COR-L47 (cell line): ENCODE measurements at regions not wholly inside any gene's neighbourhood (a gene's known extent, or its start where the extent isn't known, plus 50 kb on each side); places are given as distances from the start of the nearest gene placed in this dataset.

ENCODE experiments used
- DNase-seq: peaks from one replicate; lab custom pipeline; 2025; lab: John Stamatoyannopoulos, UW

GRCh38 chr21:34022627-34023335 lies 50.6 kb upstream of the MRPS6 start:
- DNase-seq = no peak

- no peak for DNase-seq
Measured at GRCh38 chr21:34021726-34022125, 51.7 kb upstream of the MRPS6 start.

DNA sequence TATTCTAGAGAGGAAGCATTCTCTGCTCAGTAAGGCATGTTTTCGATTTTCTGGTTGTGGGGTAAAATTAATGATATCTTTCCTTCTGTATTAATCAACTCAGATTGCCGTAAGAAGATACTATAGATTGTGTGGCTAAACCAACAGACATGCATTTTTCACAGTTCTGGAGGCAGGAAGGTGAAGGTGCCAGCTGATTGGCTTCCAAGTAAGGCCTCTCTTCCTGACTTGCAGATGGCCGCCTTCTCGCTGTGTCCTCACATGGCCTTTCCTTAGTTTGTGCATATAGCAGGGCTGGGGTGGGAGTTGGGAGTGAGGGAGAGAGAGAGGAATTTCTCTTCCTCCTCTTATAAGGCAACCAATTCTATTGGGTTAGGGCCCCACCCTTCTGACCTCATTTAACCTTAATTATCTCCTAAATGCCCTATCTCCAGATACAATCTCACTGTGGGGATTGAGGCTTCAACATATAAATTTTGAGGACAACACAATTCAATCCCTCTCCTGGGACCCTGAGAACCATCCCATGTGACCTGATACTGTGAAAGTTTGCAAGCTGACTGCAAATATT lies 52.3 kb upstream of the MRPS6 start:
- DNase-seq = no peak

GRCh38 chr21:34020005-34020847 lies 53.2 kb upstream of the MRPS6 start:
- DNase-seq = no peak

DNA sequence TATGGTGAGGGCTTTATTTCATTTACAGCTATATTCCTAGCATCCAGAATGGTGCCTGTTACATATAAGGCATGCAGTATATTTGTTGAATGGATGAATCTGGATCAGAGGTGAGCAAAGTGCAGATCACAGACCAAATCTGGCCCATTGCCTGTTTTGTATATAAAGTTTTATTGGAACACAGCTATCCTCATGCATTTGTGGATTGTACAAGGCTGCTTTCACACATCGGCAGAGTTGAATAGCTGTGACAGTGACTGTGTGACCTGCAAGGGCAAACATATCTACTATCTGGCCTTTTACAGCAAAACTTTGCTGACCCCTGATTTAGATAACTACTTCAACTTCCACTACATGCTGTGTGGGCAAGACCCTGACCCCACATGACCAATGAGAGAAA lies 54.0 kb upstream of the MRPS6 start:
- DNase-seq = no peak

DNA sequence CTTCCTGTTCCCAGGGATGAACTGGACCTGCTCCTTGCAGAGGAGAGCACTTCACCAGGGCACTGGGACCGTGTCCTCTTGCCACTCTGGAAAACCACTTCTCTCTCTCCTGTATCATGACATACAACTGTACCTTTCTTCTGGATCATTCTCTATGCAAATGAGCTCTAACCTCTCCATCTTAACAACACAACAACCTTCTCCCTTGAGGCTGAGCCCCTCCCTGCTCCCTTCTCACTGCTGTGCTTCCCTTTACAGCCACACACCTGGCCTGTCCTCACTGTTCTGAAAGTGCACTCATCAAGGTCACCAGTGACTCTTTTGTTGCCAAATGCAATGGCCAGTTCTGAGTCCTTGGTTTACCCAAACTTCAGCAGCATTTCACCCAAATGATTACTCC lies 54.5 kb upstream of the MRPS6 start:
- DNase-seq = no peak

DNA sequence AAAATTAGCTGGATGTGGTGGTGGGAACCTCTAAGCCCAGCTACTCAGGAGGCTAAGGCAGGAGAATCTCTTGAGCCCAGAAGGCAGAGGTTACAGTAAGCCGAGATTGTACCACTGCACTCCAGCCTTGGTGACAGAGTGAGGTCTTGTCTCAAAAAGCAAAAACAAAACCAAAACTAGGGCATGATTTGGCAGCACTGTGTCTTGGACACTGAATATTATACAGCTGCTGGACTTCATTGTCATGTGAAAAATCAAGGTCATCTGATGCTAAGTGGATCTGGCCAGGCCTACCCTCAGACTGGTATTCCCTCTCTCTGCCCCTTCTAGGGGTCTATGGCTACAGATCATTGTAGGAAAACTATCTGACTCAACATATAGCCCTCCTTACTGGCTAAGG lies 55.2 kb upstream of the MRPS6 start:
- no peak for DNase-seq

DNA sequence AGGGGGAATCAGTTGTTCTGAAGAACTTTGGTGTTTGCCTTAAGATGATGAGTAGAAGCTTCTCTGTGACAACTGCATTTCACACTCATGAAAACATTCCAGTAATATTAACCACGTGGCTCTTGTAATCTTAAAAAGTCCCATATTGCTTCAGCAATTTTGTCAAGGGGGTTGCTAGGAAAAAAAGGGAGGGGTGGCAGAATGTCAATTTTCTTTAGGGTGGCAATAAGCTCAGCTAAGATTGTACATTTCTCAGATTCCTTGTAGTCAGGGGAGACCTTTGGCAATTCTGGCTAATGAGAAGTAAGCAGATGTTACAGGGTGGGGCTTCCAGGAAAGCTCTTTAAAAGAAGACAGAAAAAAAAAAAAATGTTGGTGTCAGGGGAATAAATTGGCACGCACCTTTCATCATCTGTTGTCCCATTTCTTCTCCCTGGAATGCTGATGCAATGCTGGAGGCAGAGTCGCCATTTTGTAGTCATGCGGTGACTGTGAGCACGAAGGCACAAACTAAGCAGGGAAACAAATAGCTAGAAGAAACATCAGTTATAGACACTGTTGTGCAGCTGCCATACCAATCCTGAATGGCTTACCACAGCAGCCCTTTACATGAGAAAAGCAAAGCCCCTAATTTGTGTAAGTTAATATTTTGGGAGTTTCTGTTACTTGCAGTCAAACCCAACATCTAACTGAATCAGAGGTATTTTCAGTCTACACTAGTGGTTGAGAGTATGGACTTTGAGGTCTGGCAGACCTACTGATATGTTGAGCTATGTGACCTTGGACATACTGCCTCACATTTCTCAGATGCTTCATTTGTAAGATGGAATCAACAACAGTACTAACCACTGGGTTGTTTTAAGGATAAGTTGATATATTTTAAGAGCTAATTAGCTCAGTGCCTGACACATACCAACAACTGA lies 56.1 kb upstream of the MRPS6 start:
- no peak for DNase-seq

DNA sequence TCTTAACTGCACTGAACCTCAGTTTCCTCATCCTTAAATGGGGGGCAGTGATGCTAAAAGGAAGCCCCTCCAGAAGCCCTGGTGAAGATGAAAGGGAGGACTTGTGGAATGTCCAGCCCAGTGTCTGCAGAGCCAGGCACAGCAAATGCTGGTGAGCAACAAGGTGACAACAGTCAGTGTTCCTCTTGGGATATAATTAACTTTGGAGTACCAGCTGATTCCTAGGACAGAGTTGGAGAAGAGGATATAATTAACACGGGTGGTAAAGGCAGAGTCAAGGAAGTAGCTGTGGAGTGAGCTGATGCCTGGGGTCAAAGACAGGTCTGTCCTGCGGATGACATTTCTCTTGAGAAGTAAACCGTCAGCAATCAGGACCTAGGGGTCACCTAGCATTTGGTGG lies 60.7 kb upstream of the MRPS6 start:
- no peak for DNase-seq

- DNase-seq = no peak
Measured at GRCh38 chr21:34011660-34012059, 61.7 kb upstream of the MRPS6 start.

DNA sequence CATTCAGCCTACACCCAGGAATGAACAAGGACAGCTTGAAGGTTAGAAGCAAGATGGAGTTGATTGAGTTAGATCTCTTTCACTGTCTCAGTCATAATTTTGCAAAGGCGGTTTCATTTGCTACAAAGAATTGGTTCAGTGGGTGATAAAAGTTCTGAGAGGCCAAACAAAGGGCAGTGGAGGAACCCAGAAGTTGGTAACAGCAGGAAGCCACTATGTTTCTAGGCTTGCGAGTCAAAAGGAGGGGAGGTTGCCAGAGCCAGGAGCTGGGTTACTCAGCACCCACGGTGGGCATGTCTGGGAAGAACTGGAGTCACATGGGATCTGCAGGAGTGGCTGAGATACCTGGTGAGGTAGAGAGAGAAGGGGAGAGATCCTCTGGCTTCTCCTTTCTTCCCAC lies 64.2 kb upstream of the MRPS6 start:
- DNase-seq = no peak

DNA sequence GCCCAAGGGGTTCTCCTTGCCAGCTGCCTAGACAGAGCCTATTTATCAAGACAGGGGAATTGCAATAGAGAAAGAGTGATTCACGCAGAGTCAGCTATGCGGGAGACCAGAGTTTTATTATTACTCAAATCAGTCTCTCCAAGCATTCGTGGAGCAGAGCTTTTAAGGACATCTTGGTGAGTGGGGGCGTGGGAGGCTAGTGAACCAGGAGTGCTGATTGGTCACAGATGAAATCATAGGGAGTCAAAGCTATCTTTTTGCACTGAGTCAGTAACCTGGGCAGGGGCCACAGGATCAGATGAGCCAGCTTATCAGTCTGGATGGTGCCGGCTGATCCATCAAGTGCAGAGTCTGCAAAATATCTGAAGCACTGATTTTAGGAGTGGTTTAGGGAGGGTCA lies 64.8 kb upstream of the MRPS6 start:
- no peak for DNase-seq

GRCh38 chr21:34006611-34007168 lies 66.7 kb upstream of the MRPS6 start:
- DNase-seq = no peak

DNA sequence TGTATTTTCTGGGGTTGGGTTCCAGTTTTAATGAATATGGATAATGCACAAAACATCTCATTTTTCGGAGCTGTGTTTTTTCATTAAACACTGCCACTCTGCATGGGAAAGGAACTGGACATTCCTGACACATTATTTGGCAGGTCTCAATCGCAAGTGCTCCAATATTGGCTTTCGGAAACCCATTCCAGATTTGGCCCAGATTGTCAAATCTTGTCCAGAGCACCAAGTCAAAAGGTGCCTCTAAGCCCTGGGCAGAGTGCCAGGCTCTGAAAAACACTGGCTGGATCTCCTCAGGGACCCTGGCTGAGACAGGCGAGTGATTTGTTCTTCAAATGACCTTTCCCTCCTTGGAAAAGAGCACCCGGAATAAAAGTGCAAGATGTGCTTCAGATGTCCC lies 68.4 kb upstream of the MRPS6 start:
- no peak for DNase-seq

- DNase-seq = no peak
Measured at GRCh38 chr21:34004013-34004938, 69.1 kb upstream of the MRPS6 start.

DNA sequence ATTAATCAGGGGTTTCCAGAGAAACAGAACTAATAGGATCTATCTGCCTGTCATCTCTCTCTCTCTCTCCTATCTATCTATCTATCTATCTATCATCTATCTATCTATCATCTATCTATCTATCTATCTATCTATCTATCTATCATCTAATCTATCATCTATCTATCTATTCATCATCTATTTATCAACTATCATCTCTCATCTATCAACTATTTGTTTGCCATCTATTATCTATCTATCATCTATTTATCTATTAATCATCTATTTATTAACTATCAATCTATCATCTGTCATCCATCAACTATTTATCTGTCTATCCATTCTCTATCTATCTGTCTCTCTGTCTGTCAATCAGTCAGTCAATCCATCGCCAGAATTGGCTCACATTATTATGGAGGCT lies 70.0 kb upstream of the MRPS6 start:
- no peak for DNase-seq

DNA sequence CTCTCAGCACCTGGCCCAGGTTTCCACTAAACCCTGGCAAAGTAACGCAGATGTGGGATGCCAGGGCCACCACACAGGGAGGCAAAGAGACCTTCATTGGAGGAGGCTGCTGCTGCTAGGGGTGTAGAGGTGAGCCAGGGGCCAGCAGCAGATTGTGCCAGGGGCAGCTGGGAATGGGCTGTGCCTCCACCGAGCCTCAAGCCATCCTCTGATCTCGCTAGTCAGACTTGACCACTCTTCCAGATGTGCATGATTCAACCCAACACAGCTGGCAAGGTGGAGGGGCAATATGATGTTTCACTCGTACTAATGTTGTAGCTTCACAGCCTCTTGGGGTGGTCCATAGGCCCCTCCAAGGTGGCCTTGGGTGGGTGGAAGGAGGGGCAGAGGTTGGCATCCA lies 73.0 kb upstream of the MRPS6 start:
- DNase-seq = no peak

DNA sequence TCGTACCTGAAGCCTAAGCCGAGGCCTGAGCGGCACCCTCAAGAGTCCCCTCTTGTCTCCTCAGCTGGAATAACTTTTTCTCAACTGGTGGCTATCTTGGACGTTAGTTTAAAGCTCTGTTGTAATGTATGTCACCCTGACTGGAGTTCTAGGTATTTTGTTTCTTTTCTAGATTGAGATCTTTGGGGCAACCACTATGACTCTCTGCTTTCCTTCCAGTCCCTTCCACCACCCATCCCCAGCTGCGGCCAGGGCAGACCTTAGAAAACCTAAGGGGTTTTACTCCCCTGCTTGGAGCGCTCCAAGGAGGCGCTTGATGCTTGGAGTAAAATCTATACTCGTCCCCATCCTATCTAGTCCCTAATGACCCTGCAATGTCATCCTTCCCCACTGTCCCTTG lies 74.6 kb upstream of the MRPS6 start:
- DNase-seq = no peak

GRCh38 chr21:33998402-33998801 lies 75.0 kb upstream of the MRPS6 start:
- no peak for DNase-seq

GRCh38 chr21:33997436-33997835 lies 75.9 kb upstream of the MRPS6 start:
- DNase-seq = no peak

GRCh38 chr21:33994373-33994772 lies 78.8 kb upstream of the ATP5PO start:
- no peak for DNase-seq
